ENCODE measurements at regions not wholly inside any gene's neighbourhood (a gene's known extent, or its start where the extent isn't known, plus 50 kb on each side); places are given as distances from the start of the nearest gene placed in this dataset.

DNA sequence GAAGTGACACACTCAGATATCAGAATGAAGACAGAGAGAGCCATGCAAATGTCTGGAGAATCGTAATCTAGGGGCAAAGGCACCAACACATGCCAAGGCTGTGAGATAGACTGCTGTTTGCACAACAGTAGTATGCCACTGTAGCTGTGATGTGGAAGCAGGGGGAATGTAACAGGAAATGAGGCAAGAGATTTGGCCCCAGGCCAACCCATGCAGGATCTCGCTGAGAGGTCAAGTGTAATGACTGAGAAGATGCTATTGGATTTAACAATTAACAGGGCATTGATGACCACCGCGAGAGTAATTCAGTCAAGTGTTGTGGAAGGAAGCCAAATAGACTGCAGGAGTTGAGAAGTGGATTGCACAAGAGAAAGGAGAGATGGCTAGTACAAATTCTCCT lies 107.3 kb upstream of the ST6GALNAC5 start:
- no peaks in the 10 kb centered on the region for H3K9me1 ChIP-seq (replicated peaks; ENCODE audit: control insufficient read depth, extremely low read depth, insufficient read depth, low read length)
- FAIRE-seq (no peak), DNase-seq (ENCODE audit: low read depth, low spot score) (no peak)
- H3K4me2 ChIP-seq (ENCODE audit: insufficient read depth, low read length), result no peak overlapping the region
- H3K4me1 ChIP-seq (ENCODE audit: control insufficient read depth, extremely low read depth, insufficient read depth, low read length), result no peaks in the 10 kb centered on the region
- CTCF ChIA-PET, result no interaction called here
- H3K36me3 ChIP-seq (ENCODE audit: control insufficient read depth in 2 of 2, extremely low read depth in 1 of 2, insufficient read depth in 2 of 2, low read length in 2 of 2), result no peaks in the 10 kb centered on the region
- peaks cover 6 to 8% of the 10 kb centered on the region in 2 experiments for H3K27me3 ChIP-seq (ENCODE audit: control insufficient read depth in 2 of 2, insufficient read depth in 2 of 2, low read length in 2 of 2)
- POLR2A ChIA-PET, result no interaction called here
- H3K9ac ChIP-seq (replicated peaks; ENCODE audit: extremely low read depth, insufficient read depth, low read length), result no peak overlapping the region
- H2AFZ ChIP-seq (ENCODE audit: low read depth, low read length), result no peak overlapping the region
- H3K79me2 ChIP-seq (ENCODE audit: control insufficient read depth, insufficient read depth, low read length), result no peaks in the 10 kb centered on the region
- no peaks in the 10 kb centered on the region for H3K9me3 ChIP-seq (replicated peaks; ENCODE audit: control insufficient read depth, insufficient read depth, low read length)
- dilution Hi-C loops (cut with MboI; ENCODE audit: extremely low pct_ligation_motif_present, low sequenced_read_pairs) (no loop called here), intact Hi-C loops (cut with micrococcal nuclease) (no loop called here)
- H4K20me1 ChIP-seq (replicated peaks; ENCODE audit: control insufficient read depth, extremely low read depth, insufficient read depth, low read length), result no peaks in the 10 kb centered on the region
- no peak for TF ChIP-seq POLR2A (IDR thresholded peaks at IDR 0.05; ENCODE audit: low read depth, low read length)
- no peak for TF ChIP-seq EZH2 (IDR thresholded peaks at IDR 0.05; ENCODE audit: borderline replicate concordance, low read depth, low read length, severe bottlenecking)
- TF ChIP-seq, protein P1, sequence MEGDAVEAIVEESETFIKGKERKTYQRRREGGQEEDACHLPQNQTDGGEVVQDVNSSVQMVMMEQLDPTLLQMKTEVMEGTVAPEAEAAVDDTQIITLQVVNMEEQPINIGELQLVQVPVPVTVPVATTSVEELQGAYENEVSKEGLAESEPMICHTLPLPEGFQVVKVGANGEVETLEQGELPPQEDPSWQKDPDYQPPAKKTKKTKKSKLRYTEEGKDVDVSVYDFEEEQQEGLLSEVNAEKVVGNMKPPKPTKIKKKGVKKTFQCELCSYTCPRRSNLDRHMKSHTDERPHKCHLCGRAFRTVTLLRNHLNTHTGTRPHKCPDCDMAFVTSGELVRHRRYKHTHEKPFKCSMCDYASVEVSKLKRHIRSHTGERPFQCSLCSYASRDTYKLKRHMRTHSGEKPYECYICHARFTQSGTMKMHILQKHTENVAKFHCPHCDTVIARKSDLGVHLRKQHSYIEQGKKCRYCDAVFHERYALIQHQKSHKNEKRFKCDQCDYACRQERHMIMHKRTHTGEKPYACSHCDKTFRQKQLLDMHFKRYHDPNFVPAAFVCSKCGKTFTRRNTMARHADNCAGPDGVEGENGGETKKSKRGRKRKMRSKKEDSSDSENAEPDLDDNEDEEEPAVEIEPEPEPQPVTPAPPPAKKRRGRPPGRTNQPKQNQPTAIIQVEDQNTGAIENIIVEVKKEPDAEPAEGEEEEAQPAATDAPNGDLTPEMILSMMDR (IDR thresholded peaks at IDR 0.05; ENCODE audit: extremely low read depth in 1 of 2, insufficient read depth in 1 of 2, low read depth in 1 of 2, low read length in 2 of 2), result no peak
- TF ChIP-seq POLR2AphosphoS5 (IDR thresholded peaks at IDR 0.05; ENCODE audit: insufficient read depth, low read depth, low read length), result no peak
- no peak for TF ChIP-seq JUN (IDR thresholded peaks at IDR 0.05; ENCODE audit: borderline replicate concordance, insufficient read depth, insufficient read length, low read depth)
- TF ChIP-seq MYC (IDR thresholded peaks at IDR 0.05; ENCODE audit: low read depth, low read length), result no peak
- TF ChIP-seq GATA2 (IDR thresholded peaks at IDR 0.05; ENCODE audit: insufficient read depth, insufficient read length, low read depth, low read length), result no peak
- TF ChIP-seq, protein P2, sequence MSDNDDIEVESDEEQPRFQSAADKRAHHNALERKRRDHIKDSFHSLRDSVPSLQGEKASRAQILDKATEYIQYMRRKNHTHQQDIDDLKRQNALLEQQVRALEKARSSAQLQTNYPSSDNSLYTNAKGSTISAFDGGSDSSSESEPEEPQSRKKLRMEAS (IDR thresholded peaks at IDR 0.05; ENCODE audit: insufficient read depth, insufficient read length), result no peak
- no peak for TF ChIP-seq FOS (IDR thresholded peaks at IDR 0.05; ENCODE audit: borderline replicate concordance, insufficient read depth, low read length)
- H3K4me3 ChIP-seq (replicated peaks in 1 of 3; ENCODE audit: insufficient read depth in 1 of 3, low read depth in 1 of 3, low read length in 3 of 3), result no peak overlapping the region
- no peak overlapping the region for H3K27ac ChIP-seq (ENCODE audit: insufficient read depth, low read depth, low read length)
- no TSS peak for BruUV-seq (replicated peaks)
